AG09319 (cell line): ENCODE measurements at regions not wholly inside any gene's neighbourhood (a gene's known extent, or its start where the extent isn't known, plus 50 kb on each side); places are given as distances from the start of the nearest gene placed in this dataset.
A peak's percentile ranks its signal among the peaks of the same experiment; 100 is the strongest.

ENCODE experiments used
- DNase-seq: peaks from one replicate; pipeline ENCODE4 v3.0.0-alpha.2; 2010; ENCODE audit warnings: low read depth; ENCODE audit errors: extremely low read depth
- TF ChIP-seq, protein P1 (sequence below): IDR thresholded peaks from 2 replicates; pipeline ENCODE4 v1.5.1; 2011; ENCODE audit warnings: low read depth, mild to moderate bottlenecking, inconsistent platforms, low read length, moderate library complexity

DNA sequence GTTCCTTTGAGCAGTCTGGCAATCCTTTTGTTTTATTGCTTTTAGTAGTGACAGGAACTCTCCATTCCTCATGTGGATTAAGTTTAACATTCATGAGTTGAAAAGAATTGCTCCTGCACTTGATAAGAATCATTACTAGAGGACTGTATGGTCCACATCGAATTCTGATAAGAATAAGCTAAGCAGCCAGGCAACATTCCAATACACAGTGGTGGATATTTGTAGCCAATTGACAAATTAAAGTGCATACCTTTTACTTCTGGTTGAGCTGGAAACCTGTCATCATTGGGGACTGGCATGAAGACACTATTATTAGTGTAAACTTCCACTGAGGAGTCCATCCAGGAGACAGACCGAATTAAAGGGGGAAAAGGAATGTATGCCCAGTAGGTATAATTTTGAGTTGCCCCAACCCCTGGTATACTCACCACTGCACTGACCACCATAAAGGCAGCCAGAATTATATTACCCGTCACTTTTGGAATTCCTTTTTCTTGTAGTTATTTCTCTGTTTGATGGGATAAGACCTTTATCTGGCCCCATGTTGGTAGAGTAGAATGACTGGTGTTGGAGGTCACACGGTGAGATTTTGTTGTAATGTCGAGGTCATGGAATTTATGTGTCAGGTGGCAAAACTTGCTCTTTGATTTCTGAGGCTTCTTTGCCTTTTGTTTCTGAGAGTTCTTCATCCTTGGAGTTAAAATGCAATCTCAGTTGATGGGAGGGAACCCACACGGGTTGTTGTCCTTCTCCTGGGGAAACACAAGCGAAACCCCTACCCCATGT is 72.1 kb upstream of the ARL4D start:
- TF ChIP-seq, protein P1, sequence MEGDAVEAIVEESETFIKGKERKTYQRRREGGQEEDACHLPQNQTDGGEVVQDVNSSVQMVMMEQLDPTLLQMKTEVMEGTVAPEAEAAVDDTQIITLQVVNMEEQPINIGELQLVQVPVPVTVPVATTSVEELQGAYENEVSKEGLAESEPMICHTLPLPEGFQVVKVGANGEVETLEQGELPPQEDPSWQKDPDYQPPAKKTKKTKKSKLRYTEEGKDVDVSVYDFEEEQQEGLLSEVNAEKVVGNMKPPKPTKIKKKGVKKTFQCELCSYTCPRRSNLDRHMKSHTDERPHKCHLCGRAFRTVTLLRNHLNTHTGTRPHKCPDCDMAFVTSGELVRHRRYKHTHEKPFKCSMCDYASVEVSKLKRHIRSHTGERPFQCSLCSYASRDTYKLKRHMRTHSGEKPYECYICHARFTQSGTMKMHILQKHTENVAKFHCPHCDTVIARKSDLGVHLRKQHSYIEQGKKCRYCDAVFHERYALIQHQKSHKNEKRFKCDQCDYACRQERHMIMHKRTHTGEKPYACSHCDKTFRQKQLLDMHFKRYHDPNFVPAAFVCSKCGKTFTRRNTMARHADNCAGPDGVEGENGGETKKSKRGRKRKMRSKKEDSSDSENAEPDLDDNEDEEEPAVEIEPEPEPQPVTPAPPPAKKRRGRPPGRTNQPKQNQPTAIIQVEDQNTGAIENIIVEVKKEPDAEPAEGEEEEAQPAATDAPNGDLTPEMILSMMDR: no peak
- DNase-seq: no peak

DNA sequence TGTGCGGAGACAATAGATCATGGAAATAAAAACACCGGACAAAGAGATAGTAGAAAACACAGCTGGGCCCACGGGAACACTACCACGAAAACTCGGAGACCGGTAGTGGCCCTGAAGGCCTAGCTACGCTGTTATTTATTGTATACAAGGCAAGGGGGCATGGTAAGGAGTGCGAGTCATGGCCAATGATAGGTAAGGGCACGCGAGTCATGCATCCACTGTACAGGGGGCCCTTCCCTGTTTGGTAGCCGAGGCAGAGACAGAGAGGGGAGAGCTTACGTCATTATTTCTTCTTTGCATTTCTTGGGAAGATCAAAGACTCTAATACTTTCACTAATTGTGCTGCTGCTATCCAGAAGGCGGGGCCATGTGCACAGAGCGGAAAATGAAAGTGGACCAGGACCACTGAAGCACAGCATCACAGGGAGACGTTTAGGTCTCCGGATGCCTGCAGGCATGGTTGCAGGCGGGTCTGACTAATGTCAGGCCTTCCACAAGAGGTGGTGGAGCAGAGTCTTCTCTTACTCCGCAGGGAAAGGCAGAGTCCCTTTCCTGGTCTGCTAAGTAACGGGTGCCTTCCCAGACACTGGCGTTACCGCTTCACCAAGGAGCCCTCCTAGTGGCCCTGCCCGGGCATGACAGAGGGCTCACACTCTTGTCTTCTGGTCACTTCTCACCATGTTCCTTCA is 74.4 kb upstream of the ARL4D start:
- TF ChIP-seq, protein P1: peak; percentile 25
- DNase-seq: no peak

DNA sequence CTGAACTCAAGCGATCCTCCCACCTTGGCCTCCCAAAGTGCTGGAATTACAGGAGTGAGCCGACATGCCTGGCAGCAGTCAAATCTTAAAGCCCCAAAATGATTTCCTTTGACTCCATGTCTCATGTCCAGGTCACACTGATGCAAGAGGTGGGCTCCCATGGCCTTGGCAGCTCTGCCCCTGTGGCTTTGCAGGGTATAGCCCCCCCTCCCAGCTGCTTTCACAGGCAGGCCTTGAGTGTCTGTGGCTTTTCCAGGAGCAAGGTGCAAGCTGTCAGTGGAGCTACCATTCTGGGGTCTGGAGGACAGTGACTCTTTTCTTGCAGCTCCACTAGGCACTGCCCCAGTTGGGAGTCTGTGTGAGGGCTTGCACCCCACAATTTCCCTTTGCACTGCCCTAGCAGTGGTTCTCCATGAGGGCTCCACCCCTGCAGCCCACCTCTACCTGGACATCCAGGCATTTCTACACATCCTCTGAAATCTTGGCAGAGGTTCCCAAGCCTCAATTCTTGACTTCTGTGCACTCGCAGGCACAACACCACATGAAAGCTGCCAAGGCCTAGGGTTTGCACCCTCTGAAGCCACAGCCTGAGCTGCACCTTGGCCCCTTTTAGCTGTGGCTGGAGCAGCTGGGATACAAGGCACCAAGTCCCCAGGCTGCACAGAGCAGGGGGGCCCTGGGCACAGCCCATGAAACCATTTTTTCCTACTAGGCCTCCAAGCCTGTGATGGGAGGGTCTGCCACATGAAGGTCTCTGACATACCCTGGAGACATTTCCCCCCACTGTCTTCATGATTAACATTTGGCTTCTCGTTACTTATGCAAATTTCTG is 79.3 kb upstream of the ARL4D start:
- TF ChIP-seq, protein P1: no peak
- no peak for DNase-seq

DNA sequence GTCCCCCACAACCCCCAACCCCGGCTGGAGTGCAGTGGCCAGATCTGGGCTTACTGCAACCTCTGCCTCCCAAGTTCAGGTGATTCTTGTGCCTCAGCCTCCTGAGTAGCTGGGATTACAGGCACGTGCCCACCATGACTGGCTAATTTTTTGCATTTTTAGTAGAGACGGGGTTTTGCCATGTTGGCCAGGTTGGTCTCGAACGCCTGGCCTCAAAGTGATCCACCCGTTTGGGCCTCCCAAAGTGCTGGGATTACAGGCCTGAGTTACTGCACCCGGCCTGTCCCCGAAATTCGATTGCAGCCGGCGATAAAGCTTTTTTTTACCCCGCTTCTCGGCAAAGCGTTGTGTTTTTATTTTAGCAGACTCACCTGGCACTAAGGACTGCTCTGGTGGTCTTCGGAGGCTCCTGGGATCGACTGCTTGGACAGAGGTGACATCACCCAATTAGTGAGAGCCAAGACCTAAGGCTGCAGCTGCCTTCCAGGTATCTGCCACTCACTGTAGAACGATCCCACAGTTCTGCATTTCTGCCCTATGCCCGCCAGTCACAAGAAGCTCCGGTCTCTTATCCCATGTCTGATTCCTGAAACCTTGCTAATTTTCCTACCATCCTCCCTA is 82.2 kb upstream of the ARL4D start:
- TF ChIP-seq, protein P1: no peak
- DNase-seq: no peak

DNA sequence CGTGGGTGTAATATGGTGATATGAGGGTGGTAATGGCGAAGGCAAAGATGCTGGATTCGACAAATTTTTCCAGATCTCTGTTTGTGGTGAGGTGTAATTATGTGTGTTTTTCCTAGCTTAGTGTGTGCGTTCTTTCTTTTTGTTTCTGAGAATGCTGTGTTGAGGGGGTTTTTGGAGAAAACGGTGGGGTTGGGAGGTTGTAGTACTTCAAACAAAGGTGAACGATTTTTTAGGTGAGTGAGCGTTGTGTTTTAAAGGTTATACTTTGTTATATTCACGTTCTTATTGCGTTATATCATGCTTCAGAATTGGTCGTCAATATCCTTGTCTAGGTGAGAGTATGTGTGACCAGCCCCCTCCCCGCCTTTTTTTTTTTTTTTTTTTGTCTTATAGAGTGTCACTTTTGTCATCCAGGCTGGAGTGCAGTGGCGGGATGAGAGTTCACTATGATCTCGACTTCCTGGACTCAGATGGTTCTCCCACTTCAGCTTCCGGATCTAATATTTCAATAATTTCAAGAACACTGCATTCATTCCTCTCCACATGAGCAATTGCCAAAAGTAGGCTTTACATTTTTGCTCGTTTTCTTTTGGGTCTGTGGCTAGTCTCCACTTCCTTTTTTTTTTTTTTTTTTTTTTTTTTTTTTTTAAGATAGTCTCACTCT is 82.2 kb upstream of the RNU2-1 start:
- DNase-seq: no peak
- TF ChIP-seq, protein P1: no peak

DNA sequence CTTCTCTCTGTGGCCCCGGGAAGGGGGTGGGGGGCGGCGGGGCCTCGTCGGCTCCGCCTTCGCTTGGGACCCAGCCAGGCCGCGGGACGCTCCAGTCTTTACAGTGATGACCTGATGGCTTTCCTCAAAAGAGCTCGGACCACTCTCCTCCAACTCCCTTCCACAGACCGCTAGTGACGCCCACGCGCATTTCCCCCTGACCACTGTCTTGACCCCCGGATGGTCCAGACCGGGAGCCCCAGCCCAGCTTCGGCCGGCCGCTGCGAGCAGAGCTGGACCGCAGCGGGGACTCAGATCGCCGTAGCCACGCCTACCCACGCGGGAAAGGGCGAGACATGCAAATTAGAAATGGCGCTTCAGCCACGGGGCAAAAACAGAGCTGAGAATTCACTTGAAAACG is 81.6 kb upstream of the RNU2-1 start:
- no peak for DNase-seq
- TF ChIP-seq, protein P1: no peak
